Astrocyte (in vitro differentiated cells and primary cell): ENCODE measurements at regions not wholly inside any gene's neighbourhood (a gene's known extent, or its start where the extent isn't known, plus 50 kb on each side); places are given as distances from the start of the nearest gene placed in this dataset.

Experiments used
- DNase-seq: peaks from one replicate; pipeline ENCODE4 v3.0.0-alpha.2; 2010; ENCODE audit warnings: low read depth
- FAIRE-seq: peaks from 2 replicates; lab custom pipeline; 2011; peaks lifted over from hg19 to GRCh38; lab: Jason Lieb, UNC
- H2AFZ ChIP-seq: 2 replicates; pipeline ENCODE4 v1.6.0; 2012; ENCODE audit warnings: low read depth, low read length, inconsistent platforms
- H3K27ac ChIP-seq: 2 replicates; pipeline ENCODE4 v1.5.1; 2011; ENCODE audit warnings: low read depth, low read length, inconsistent platforms
- H3K27me3 ChIP-seq: 2 replicates; pipeline ENCODE4 v1.6.0; 2011; ENCODE audit warnings: low read length, inconsistent platforms; ENCODE audit not compliant: insufficient read depth
- H3K36me3 ChIP-seq: 2 replicates; pipeline ENCODE4 v1.5.1; 2011; ENCODE audit warnings: low read length, inconsistent platforms; ENCODE audit not compliant: insufficient read depth
- H3K4me1 ChIP-seq: 2 replicates; pipeline ENCODE4 v1.5.1; 2011; ENCODE audit warnings: low read length, inconsistent platforms; ENCODE audit not compliant: insufficient read depth
- H3K4me2 ChIP-seq: 2 replicates; pipeline ENCODE4 v1.6.0; 2012; ENCODE audit warnings: low read length, inconsistent platforms
- H3K4me3 ChIP-seq: 2 replicates; pipeline ENCODE4 v1.5.1; 2011; ENCODE audit warnings: low read depth, mild to moderate bottlenecking, low read length, inconsistent platforms; ENCODE audit not compliant: insufficient read depth
- H3K79me2 ChIP-seq: 2 replicates; pipeline ENCODE4 v1.6.0; 2012; ENCODE audit warnings: mild to moderate bottlenecking, low read length, inconsistent platforms; ENCODE audit not compliant: insufficient read depth
- H3K9ac ChIP-seq: 2 replicates; pipeline ENCODE4 v1.6.0; 2012; ENCODE audit warnings: mild to moderate bottlenecking, low read length, inconsistent platforms
- H3K9me3 ChIP-seq: 2 replicates; pipeline ENCODE4 v1.5.1; 2012; ENCODE audit warnings: low read depth, mild to moderate bottlenecking, low read length, inconsistent platforms; ENCODE audit not compliant: insufficient read depth
- H4K20me1 ChIP-seq: 2 replicates; pipeline ENCODE4 v1.6.0; 2012; ENCODE audit warnings: low read length, inconsistent platforms; ENCODE audit not compliant: insufficient read depth
- H3K27ac Mint-ChIP-seq: one replicate; pipeline ENCODE4 v1.8.0; 2021; ENCODE audit warnings: mild to moderate bottlenecking, mixed read lengths; ENCODE audit not compliant: unreplicated experiment
- H3K27me3 Mint-ChIP-seq: one replicate; pipeline ENCODE4 v1.8.0; 2021; ENCODE audit warnings: low read depth, mixed read lengths; ENCODE audit not compliant: unreplicated experiment
- H3K36me3 Mint-ChIP-seq: one replicate; pipeline ENCODE4 v1.8.0; 2021; ENCODE audit warnings: low read depth, mixed read lengths; ENCODE audit not compliant: unreplicated experiment
- H3K4me1 Mint-ChIP-seq: one replicate; pipeline ENCODE4 v1.8.0; 2021; ENCODE audit warnings: low read depth, mixed read lengths; ENCODE audit not compliant: unreplicated experiment
- H3K4me3 Mint-ChIP-seq: one replicate; pipeline ENCODE4 v1.8.0; 2021; ENCODE audit warnings: mild to moderate bottlenecking, moderate library complexity, mixed read lengths; ENCODE audit not compliant: unreplicated experiment
- H3K9me3 Mint-ChIP-seq: one replicate; pipeline ENCODE4 v1.8.0; 2021; ENCODE audit warnings: mild to moderate bottlenecking, mixed read lengths; ENCODE audit not compliant: unreplicated experiment
- CTCF ChIP-seq: IDR thresholded peaks from 2 replicates; pipeline ENCODE4 v1.5.1; 2011; ENCODE audit warnings: low read depth, mild to moderate bottlenecking, inconsistent platforms, low read length, moderate library complexity; ENCODE audit not compliant: insufficient read depth
- EZH2 ChIP-seq: IDR thresholded peaks from 2 replicates; pipeline ENCODE4 v1.6.1; 2012; ENCODE audit warnings: mild to moderate bottlenecking, low read length, inconsistent platforms; ENCODE audit not compliant: insufficient read depth

GRCh38 chr6:167435209-167435728 is 110.4 kb downstream of the TTLL2 start:
- H3K9me3 Mint-ChIP-seq, result peaks cover 2% of the 10 kb centered on the region
- H3K36me3 Mint-ChIP-seq, result no peaks in the 10 kb centered on the region
- no peak overlapping the region for H3K4me2 ChIP-seq
- no peaks in the 10 kb centered on the region for H3K79me2 ChIP-seq
- no peaks in the 10 kb centered on the region for H3K4me1 ChIP-seq
- H3K4me3 ChIP-seq, result no peak overlapping the region
- no peak overlapping the region for H3K27ac ChIP-seq
- H3K4me1 Mint-ChIP-seq, result no peaks in the 10 kb centered on the region
- H3K27me3 Mint-ChIP-seq, result peaks cover 2% of the 10 kb centered on the region
- peak overlapping the region; percentile 18 for H3K27ac Mint-ChIP-seq
- no peak overlapping the region for H3K9ac ChIP-seq
- TF ChIP-seq CTCF (no peak), EZH2 (no peak)
- H3K36me3 ChIP-seq, result no peaks in the 10 kb centered on the region
- H4K20me1 ChIP-seq, result no peaks in the 10 kb centered on the region
- no peak overlapping the region for H3K4me3 Mint-ChIP-seq
- DNase-seq, result no peak
- FAIRE-seq, result no peak
- H3K27me3 ChIP-seq, result no peaks in the 10 kb centered on the region
- H3K9me3 ChIP-seq, result no peaks in the 10 kb centered on the region
- H2AFZ ChIP-seq, result no peak overlapping the region

- DNase-seq, result no peak
- no peaks in the 10 kb centered on the region for H4K20me1 ChIP-seq
- H3K27ac ChIP-seq, result no peak overlapping the region
- H3K4me3 ChIP-seq, result no peak overlapping the region
- Mint-ChIP-seq H3K4me1 (peaks cover 14% of the 10 kb centered on the region), H3K27ac (no peak overlapping the region), H3K9me3 (peaks cover 2% of the 10 kb centered on the region), H3K36me3 (no peaks in the 10 kb centered on the region), H3K27me3 (no peaks in the 10 kb centered on the region), H3K4me3 (no peak overlapping the region)
- H3K9me3 ChIP-seq, result no peaks in the 10 kb centered on the region
- peaks cover 3% of the 10 kb centered on the region for H3K27me3 ChIP-seq
- no peaks in the 10 kb centered on the region for H3K36me3 ChIP-seq
- no peaks in the 10 kb centered on the region for H3K79me2 ChIP-seq
- no peaks in the 10 kb centered on the region for H3K4me1 ChIP-seq
- H2AFZ ChIP-seq, result no peak overlapping the region
- TF ChIP-seq EZH2 (no peak), CTCF (no peak)
- H3K4me2 ChIP-seq, result no peak overlapping the region
- no peak for FAIRE-seq
- H3K9ac ChIP-seq, result no peak overlapping the region
Observed at GRCh38 chr6:167437888-167438484, 113.1 kb downstream of the TTLL2 start.

- DNase-seq, result no peak
- H3K9ac ChIP-seq, result no peak overlapping the region
- H4K20me1 ChIP-seq, result no peaks in the 10 kb centered on the region
- H3K9me3 Mint-ChIP-seq, result peaks cover 5% of the 10 kb centered on the region
- no peaks in the 10 kb centered on the region for H3K36me3 ChIP-seq
- H3K79me2 ChIP-seq, result no peaks in the 10 kb centered on the region
- H3K9me3 ChIP-seq, result no peaks in the 10 kb centered on the region
- no peak overlapping the region for H3K4me3 ChIP-seq
- no peak for FAIRE-seq
- H3K4me3 Mint-ChIP-seq, result no peak overlapping the region
- H2AFZ ChIP-seq, result peak overlapping the region; percentile 56
- no peak overlapping the region for H3K27ac ChIP-seq
- peak overlapping the region; percentile 68 for H3K27ac Mint-ChIP-seq
- no peaks in the 10 kb centered on the region for H3K4me1 ChIP-seq
- H3K27me3 ChIP-seq, result peaks cover 3% of the 10 kb centered on the region
- TF ChIP-seq EZH2 (no peak), CTCF (no peak)
- H3K4me1 Mint-ChIP-seq, result peaks cover 18% of the 10 kb centered on the region
- H3K36me3 Mint-ChIP-seq, result no peaks in the 10 kb centered on the region
- peak overlapping the region; percentile 25 for H3K4me2 ChIP-seq
- peaks cover 20% of the 10 kb centered on the region for H3K27me3 Mint-ChIP-seq
Observed at GRCh38 chr6:167441715-167442206, 116.9 kb downstream of the TTLL2 start.
